ENCODE measurements at regions not wholly inside any gene's neighbourhood (a gene's known extent, or its start where the extent isn't known, plus 50 kb on each side); places are given as distances from the start of the nearest gene placed in this dataset.

DNA sequence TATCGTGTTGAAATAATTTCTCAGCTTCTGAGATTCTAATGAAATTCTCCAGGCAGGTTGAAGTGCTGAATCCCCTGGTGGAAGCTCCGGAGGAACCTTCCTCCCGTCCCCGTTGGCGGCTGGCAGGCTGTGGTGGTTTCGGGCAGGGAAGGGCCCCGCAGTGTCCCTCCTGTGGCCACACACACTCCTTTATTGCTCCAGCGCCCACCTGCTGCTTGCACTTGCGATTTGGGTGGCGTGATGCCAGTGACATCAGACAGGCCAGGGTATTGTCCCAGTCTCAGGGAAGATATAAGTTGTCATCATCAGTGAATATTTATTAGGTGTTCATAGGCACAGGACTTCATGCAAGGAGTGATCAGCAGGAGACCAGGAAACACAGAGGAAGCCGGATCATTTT lies 530.4 kb downstream of the QKI start:
- DNase-seq (ENCODE audit: extremely low read depth in 1 of 4, low spot score in 3 of 4) = no peak
- Histone ChIP-seq H3K27me3 (ENCODE audit: control insufficient read depth in 2 of 2, insufficient read depth in 2 of 2, low read length in 2 of 2) (peaks cover 34 to 44% of the 10 kb centered on the region in 2 experiments), H3K27ac (ENCODE audit: extremely low read depth, low read depth, low read length) (no peak overlapping the region), H2AFZ (ENCODE audit: low read depth, low read length) (no peak overlapping the region), H3K79me2 (ENCODE audit: control insufficient read depth, insufficient read depth, low read length) (no peaks in the 10 kb centered on the region), H3K9ac (ENCODE audit: insufficient read depth in 1 of 2, low read depth in 2 of 2, low read length in 2 of 2) (no peak overlapping the region), H4K20me1 (replicated peaks; ENCODE audit: control insufficient read depth, insufficient read depth, low read length) (peaks cover 4% of the 10 kb centered on the region; the same call in 1 of the 2 replicates), H3K4me2 (ENCODE audit: insufficient read depth, low read length) (no peak overlapping the region), H3K4me3 (no peak overlapping the region), H3K36me3 (ENCODE audit: control insufficient read depth, insufficient read depth, low read length) (no peaks in the 10 kb centered on the region), H3K4me1 (replicated peaks in 1 of 2; ENCODE audit: control insufficient read depth in 2 of 2, insufficient read depth in 2 of 2, low read length in 2 of 2) (no peaks in the 10 kb centered on the region), H3K9me1 (ENCODE audit: control insufficient read depth, insufficient read depth, low read length) (no peaks in the 10 kb centered on the region), H3K9me3 (replicated peaks; ENCODE audit: control insufficient read depth, insufficient read depth, low read depth, low read length) (no peaks in the 10 kb centered on the region)
- POLR2A ChIA-PET = interaction anchor here (1.0 kb wide), 1 partner anchor 10 kb away, joined by 3 read pairs; no protein-coding TSS in a partner anchor
- intact Hi-C loops (cut with micrococcal nuclease) (no loop called here), in situ Hi-C loops (cut with MboI) (no loop called here)
- no TSS peak for BruUV-seq (replicated peaks)
- FAIRE-seq = no peak
- ATAC-seq = no peak; the same call in 1 of the 3 replicates
- 1% methylated on average over 11 of the region's 11 CpGs for WGBS (ENCODE audit: insufficient coverage, low coverage, missing lambda C conversion rate)
- CTCF ChIA-PET (ENCODE audit: low intra/inter-chr PET ratio) = no interaction called here
- TF ChIP-seq IFI16 (CRISPR knock-in tag; IDR thresholded peaks at IDR 0.05) (no peak), SMAD1 (IDR thresholded peaks at IDR 0.05; ENCODE audit: low read depth, low read length, partially characterized antibody) (no peak), ESRRB (CRISPR knock-in tag; IDR thresholded peaks at IDR 0.05; ENCODE audit: borderline replicate concordance) (no peak), RBM39 (optimal IDR thresholded peaks at IDR 0.05; ENCODE audit: low read depth, low read length) (no peak), HDAC8 (tag; IDR thresholded peaks at IDR 0.05) (no peak), ZNF668 (CRISPR knock-in tag; IDR thresholded peaks at IDR 0.05) (no peak), XRCC4 (IDR thresholded peaks at IDR 0.05; ENCODE audit: extremely low read depth, insufficient read depth, insufficient read length) (no peak), ZNF699 (CRISPR knock-in tag; IDR thresholded peaks at IDR 0.05; ENCODE audit: insufficient replicate concordance) (no peak), SMAD3 (CRISPR knock-in tag; conservative IDR thresholded peaks at IDR 0.05) (no peak), ZNF583 (CRISPR knock-in tag; IDR thresholded peaks at IDR 0.05) (no peak), SNIP1 (IDR thresholded peaks at IDR 0.05; ENCODE audit: low read depth) (no peak), LCOR (CRISPR knock-in tag; IDR thresholded peaks at IDR 0.05) (no peak), ZBTB7A (IDR thresholded peaks at IDR 0.05; ENCODE audit: borderline replicate concordance, control insufficient read depth, low read depth, low read length) (no peak), E2F3 (CRISPR knock-in tag; IDR thresholded peaks at IDR 0.05) (no peak), BDP1 (IDR thresholded peaks at IDR 0.05; ENCODE audit: insufficient read depth, insufficient read length) (no peak), BRF1 (IDR thresholded peaks at IDR 0.05; ENCODE audit: borderline replicate concordance, extremely low read depth, insufficient read length) (no peak), ZMIZ1 (IDR thresholded peaks at IDR 0.05; ENCODE audit: low read depth in 2 of 2, low read length in 2 of 2) (no peak)
- TF ChIP-seq, protein P1, sequence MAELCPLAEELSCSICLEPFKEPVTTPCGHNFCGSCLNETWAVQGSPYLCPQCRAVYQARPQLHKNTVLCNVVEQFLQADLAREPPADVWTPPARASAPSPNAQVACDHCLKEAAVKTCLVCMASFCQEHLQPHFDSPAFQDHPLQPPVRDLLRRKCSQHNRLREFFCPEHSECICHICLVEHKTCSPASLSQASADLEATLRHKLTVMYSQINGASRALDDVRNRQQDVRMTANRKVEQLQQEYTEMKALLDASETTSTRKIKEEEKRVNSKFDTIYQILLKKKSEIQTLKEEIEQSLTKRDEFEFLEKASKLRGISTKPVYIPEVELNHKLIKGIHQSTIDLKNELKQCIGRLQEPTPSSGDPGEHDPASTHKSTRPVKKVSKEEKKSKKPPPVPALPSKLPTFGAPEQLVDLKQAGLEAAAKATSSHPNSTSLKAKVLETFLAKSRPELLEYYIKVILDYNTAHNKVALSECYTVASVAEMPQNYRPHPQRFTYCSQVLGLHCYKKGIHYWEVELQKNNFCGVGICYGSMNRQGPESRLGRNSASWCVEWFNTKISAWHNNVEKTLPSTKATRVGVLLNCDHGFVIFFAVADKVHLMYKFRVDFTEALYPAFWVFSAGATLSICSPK (IDR thresholded peaks at IDR 0.05; ENCODE audit: borderline replicate concordance) = no peak

Data from K562 (cell line).